Fibroblast of skin of left biceps (primary cell): ENCODE measurements at regions not wholly inside any gene's neighbourhood (a gene's known extent, or its start where the extent isn't known, plus 50 kb on each side); places are given as distances from the start of the nearest gene placed in this dataset.

Source experiments
- DNase-seq, 2 experiments: peaks; one replicate each; pipeline ENCODE4 v3.0.0-alpha.2; 2013; ENCODE audit warnings: low read depth in 2 of 2

DNA sequence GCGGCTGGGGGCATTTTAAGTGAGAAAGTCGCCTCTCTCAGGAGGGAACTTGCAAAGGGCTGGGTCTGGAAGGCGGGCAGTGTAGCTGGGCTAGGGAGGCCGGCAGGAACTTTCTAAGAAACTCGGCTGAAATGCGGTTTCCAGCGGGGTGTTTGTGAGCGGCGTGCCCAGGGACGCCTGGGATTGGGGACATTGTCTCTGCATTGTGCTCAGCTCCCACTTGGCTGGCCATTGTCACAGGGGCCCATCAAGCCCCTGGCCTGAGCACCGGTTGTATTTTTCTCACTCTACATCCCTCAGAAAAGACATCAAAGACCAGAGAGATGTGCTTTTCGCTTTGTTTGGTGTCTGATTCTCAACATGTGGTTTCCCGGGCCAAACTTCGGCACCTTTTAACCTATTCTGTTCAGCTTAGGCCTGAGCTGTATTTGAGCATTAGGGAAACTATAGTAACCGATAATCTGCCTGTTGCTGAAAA, 291.1 kb upstream of the IRX3 start:
- no peak for DNase-seq

DNA sequence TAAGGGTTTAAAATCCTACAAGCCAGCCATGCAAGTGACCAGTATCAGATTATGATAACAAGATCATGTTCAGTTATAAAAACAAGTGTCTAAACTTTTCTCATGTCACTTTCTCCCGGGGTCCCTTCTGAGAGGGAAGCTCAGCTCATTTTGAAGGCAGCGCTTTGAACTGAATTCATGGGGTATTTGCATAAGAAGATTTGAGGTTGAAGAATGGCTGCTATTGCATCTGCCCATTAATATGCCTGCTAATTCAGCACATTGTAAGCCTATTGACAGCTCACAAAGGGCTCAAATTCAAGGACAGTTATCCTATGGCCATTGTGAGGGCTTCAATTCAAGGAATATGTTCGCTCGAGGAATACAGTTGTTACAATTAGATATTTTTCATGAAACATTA, 290.2 kb upstream of the IRX3 start:
- no peak for DNase-seq

DNA sequence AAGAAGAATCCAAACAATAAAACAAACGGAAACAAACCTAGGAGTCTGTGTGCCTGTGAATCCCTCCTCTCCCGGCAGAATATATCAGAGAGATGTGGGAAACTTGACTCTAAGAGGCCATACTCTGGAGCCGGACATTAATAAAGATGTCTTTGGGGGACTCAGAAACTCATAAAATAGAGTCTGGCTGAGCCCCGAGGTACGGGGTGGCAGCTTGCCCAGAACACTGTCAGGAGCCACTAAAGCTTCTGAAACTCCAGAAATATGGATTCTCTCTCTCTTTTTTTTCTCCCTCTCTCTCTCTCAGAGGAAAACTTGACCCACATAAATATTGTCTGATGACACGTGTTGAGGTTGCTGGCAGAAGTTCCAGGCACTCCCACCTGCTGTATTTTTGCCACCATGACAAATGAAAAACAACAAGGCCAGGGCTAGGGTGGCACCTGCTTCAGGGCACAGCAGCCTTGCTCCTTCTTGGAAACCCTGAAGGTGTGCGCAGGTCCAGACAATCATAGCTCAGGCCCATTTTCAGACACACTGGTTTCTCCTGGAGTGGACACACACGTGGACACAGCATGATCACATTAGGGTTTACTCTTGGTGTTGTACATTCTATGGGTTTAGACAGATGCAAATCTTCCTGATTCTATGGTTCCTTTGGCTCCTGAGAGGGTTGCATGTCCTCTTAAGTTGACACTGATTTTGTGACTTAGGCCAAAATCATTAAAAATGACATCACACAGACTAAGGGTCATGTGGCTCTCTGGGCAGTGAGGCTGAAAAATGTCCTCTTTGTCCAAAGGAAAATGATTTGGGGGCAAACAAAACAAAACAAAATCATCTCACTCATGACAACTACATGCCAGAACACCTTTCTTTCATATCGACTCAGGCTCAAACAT, 282.6 kb upstream of the IRX3 start:
- no peak for DNase-seq

DNA sequence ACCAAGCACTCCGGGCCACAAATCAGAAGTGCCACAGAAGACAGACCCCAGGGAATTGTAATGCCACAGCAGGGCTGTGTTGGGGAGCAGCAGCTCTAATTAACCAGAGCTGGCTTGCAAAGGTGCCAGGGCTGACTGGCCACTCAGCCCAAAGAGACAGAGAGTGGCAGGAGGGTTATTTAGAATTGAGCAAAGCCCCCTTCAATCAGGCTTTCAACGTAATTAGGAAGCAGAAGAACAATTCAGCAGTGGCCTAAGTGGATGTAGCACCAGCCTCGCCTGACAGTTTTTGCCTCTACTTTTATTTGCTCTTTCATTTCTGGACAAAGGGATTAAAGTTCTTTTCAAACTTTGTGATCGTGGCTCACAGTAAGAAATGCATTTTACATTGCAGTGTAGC, 278.3 kb upstream of the IRX3 start:
- DNase-seq: no peak

DNA sequence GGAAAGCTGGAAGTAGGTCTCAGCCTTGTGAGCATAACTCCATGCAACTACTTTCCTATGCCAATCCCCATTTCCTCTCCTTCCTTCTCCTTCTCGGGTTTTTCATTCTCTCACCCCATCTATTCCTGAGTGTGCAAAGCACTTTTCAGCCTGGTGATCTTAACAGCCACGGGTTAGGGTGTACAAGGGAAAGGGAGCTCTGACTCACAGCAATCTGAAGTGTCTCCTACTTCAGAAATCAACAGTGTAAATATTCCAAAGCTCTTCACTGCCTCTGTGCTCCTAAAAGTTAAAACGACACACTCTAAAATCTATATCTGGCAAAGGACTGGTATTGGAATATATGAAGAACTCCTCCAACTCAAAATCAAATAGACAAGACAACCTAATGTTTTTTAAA, 268.0 kb upstream of the IRX3 start:
- DNase-seq: no peak

DNA sequence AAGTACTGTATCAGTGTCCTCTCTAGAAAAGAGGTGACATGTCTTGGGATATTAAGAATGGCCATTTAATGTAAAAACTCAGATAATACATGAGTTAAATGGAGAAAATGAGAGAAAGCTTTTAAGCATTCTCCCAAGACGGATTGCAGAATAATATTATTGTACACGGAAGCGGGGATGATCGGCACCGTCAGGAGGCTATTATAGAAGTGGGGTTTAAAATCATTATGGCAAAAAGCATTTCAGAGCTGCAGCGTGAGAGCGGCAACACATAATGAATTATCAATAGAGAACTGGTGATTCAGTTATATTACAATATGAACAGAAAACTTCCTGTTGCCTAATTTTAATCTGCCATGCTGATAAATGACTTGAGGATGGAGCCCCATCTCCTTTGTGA, 261.7 kb upstream of the IRX3 start:
- DNase-seq: no peak

DNA sequence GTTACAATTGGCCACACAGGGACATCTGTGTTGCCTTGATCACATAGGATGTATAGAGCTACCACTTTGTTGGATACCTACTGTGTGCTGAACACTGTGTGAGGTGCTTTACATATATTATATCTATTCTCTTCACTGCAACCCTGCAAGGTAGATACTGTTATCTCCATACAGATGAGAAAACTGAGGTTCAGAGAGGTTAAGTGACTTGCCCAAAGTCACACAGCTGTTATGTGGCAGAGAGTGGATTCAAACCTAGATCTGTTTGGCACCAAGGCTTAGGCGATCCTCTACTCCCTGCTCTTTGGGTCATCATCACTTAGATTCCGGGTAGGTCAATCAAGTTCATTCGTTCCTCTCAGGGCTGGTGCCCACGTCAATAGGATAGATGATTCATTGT, 260.5 kb upstream of the IRX3 start:
- no peak for DNase-seq

DNA sequence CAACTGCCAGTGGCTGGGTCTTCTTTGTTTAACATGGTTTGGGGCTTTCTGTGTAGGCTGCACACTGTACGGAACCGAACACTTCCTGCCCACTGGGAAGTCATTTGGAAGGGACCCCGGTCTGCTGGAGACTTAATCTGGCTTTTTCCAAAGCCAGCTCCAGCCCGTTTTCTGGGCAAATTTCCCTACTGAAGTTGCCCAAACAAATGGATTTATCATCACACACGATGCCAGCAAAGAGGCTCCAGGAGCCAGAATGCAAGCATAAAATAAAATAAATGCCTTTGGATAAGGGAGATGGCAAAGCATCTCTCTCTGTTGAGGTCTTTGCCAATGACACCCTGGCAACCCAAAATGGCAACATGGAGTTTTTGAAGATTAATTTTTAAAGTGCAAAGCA, 259.9 kb upstream of the IRX3 start:
- no peak for DNase-seq

DNA sequence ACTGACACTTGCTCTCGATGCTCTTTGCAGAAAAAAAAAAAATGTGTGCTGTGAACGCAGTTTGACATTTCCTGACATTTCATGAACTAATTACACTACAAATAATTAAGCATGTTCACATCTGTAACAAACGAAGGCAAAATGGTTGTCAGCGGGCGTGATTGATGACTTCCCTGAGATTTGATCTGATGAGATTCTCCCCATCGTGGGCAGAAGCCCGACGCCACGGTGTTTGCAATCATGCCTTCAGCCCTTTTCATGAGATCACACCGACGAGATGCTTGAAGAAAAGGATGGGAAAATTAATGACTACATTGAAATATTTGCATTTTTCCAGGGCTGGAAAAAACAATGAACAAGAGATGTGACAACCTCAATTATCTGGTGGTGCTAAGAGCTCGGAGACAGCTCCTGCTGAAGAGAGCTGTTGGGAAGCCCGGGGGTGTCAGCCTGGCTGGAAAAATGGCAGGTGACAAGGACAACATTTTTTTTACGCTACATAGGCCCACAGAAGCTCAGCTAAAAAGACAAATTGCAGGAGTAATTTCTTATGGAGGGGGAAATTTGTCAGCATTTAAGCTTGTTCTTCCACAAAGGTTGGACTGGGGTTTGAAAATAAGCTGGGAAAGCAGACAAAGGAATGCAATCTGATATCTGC, 259.4 kb upstream of the IRX3 start:
- DNase-seq: no peak

DNA sequence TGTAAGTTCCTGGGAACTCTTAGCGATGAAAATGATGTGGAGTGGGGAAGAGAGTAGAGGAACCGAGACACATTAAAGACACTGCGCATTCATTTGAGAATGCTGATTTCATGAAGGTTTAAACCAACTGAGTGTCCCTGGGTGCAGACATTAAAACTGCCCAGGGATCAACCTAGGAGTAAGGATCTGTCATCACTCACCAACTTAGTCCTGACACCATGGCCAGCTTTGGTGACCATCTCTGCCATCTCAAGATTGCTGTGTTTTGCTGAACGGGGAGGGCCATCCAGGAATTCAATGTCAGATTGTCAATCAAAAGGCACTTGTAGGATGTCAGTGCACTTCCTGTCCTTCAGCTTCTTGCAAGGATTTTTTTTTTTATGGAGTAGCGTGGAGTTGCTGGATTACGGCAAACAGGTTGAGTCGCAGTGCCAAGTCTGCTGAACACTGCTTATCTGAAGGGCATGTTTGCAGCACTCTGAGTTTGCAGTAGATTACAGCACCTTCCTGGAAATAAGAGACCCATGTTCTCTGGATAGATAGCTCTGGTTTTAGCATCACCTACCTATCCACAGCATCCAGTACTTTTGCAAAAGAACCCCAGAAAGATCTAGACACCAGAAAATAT, 258.1 kb upstream of the IRX3 start:
- DNase-seq: no peak

DNA sequence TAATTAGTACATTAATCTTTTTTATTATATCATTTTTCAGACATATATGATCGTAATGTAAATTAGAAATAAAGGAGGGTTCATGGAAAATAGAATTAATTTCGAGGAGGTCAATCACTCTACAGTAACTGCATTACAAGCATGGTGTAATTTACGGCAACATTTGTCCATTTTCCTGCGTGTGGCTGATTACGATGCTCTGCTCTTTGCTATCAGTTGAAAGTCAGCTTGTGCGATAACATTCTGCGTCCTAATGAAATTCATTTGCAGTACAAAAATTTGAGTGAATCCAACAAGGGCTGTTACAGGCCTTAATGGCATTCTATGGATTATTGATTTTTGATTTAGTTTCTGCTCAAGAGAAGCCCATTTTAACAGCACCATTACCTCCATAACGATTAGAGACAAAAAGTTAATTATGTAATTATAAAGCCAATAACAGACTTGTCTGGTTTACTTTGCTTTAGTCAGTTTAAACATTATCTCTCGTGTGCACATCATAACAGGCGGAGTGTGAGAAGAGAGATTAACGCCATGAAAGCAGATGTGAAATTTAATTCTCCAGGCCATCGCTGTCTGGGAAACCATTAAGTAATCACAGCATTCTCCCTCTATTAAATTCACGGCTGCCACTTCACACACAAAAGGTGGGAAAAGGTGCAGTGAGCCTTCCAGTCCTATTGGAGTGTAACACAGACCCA, 256.4 kb upstream of the IRX3 start:
- DNase-seq: no peak

DNA sequence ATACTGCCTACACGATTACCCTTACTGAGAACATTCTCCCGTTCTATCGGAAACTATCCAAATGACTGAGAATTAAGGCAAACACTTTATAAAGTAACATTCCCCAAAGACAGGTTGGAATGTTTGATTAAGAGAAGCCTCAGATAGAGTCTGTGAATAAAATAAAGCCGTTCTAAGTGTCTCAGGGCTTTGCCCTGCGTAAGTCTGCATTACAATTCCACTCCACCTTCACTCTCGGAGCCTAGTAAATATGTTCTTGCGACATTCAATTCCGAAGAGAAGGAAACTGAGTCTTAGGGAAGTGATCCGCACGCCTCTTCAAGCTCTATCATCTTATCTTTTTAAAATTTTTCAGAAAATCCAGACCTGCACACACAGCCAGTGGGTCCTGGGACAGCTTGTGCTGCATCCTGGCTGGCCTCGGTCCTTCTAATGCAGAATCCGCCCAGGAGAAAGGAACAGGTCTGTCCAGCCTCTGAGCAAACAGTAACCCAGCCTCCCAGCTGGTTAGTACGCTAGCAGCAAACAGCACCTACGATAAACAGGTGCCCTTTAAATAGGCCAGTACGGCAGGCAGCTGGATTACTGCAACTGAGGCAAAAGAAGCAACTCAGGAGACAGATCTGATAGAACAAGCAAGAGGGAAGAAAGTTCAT, 254.1 kb upstream of the IRX3 start:
- DNase-seq: no peak

DNA sequence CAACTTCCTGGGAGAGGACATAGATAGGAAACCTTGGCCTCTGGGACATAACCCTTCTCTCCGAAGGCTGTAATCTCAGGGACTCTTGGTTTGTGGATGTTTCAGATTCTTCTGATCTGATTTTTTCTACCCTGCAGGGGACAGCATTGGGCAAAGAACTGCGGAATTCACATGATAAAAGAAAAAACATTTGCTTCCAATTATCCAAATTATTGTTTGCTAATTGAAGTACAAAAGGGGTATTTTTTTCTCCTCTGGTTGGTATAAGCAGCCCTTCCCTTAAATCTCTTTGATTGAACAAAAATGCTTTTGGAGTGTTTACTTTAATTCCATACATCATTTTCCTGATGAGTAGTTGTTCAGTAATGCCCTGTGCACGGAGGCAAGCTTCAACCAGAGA, 251.7 kb upstream of the IRX3 start:
- DNase-seq: peak; percentile 6 to 13

DNA sequence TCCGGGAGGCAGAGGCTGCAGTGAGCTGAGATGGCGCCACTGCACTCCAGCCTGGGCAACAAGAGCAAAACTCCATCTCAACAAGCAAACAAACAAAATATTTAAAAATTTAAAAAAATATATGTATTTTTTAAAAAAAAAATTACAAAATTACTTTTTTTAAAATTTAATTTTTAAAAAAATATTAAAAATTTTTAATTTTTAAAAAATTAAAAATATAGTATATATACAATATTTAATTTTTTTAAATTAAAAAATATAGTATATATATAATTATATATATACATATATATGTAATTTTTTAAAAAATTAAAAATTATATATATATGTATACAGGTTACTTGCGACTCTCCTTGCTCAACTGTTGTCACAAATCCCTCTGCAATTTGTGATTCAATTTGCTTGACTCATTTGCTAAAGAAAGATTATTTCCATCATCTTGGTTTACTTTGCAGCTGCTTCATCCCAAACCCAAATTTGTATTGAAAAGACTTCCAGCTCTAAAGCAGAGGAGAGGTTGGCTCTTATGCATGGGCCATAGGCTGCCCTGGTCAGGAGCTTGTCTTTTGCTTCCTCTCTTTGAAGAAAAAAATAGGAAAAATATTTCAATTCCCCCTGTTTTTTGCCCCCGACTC, 247.4 kb upstream of the IRX3 start:
- no peak for DNase-seq

DNA sequence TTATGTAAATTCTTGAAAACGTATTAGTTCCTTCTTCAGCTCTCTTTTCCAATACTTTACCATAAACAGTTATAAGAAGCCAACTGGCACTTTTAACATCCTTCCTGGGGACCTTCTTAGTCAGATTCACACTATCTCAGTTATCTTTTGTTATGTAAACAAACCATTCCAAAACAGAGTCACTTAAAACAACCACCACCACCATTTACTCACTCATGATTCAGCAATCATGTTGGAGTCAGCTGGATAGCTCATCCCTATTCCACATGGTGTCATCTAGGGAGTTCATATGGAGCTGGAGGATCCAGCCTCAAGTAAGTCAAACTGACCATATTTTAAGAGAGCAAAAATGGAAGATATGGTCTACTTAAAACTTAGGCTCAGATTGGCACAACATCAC, 240.3 kb upstream of the IRX3 start:
- no peak for DNase-seq

DNA sequence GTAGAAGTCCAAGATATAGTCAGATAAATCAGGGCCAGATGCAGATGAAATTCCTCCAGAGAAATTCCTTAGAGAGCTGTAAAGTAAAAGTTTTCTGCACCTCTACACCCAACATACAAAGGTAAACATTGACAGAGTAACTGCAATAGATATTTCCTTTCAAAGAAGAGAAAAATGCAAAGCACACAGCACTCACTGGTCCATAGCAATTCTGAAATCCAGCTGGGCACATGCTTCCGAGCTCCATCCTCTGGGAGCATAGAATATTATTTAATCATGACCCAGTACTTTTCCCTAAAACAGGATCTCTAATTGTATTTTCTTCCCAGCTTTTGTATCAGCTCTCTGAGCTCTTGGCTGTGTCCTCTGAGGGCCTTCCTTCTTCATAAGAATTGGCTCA, 239.5 kb upstream of the IRX3 start:
- no peak for DNase-seq

DNA sequence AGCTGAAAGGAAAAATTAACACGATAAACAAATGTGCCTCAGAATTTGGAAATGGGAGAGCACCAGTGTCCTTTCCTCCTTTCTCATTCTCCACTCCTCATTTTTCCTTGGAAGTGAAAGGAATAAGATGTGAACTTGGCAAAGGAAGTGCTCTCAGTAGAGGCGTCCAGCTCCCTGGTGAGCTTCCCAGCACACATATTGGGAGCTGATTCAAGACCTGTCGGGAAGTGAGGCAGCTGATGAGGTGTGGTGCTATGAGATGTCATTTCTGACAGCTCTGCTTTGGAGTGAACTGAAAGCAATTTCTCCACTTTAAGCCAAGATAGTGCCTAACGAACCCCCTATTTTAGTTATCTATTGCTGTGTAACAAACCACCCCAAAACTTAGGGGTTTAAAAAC, 238.5 kb upstream of the IRX3 start:
- no peak for DNase-seq

DNA sequence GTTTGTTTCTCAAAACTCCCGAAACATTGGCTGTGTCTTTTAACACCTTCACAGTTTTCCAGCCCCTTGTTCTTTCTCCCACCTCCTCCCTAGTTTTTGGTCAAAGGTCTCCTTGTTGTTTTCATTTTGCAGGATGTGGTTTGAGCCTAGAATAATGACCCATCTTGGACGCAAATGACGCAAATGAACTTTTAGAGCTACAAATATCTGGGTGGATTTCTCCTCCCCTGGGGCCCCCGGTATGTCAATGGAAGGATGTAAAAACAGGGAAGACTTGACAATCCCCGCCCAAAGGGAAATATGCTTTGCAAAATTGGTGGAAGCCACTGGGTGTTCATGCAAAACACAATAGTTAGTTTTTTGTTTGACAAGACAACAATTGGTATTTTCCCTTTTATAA, 236.0 kb upstream of the IRX3 start:
- no peak for DNase-seq

DNA sequence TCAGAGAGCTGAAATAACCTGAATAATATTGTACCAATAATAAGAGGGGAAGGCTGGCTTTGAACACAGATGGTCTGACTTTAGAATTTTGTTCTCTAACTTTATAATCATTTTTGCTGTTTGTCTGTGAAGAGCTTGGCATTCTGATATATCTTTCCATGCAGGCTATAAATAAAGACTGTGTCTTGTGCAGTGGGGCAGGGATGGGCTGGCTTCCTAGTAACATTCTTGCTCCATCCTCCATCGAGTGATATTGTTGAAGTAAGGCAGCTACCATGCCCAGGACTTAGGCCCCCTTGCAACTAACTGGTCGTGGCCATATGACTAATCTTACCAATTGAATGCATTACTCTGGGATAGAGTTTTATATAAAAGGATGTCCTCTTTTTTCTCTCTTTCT, 234.7 kb upstream of the IRX3 start:
- no peak for DNase-seq

DNA sequence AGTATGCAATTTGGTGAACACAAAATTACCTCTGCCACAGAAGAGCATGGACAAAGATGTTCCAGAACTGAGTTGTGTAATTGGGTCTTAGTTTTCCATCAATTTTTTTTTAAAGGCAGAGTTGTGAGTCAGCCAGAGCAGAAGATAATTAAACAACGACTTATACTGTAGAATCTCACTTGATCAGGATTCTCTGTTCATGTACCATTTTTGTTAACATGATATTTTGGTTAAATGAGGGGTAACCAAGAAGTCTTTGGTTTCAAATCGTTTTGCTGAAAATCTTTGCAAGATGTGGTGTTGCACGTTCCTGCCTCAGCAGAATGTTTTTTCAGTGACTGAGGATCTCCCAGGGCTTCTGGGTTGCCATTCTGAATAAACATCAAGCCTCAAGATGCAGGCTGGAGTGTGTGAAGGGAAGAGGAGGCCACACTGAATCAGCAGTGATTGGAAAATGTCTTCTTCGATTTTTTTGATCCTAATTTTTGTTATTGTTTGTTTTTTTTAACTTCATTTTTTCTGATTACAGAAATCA, 232.6 kb upstream of the IRX3 start:
- DNase-seq: no peak

DNA sequence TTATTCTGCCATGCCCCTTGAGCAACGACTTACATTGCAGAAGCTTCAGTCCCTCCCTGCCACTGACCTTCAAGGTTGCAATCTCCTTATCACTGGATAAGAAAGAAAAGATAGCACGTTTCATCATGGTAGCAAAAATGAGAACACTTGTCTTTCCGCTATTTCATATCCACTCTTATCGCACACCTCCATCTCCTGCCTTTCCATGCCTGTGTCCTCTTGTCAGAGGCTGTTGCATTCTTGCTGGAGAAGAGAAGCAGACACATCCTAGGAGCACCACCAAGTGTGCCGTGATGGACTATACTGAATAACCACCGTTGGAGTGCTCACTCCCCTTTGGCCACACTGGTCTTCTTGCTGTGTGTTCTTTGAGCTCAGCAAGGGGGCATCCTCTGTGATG, 230.6 kb upstream of the IRX3 start:
- DNase-seq: no peak
